ENCODE measurements at regions not wholly inside any gene's neighbourhood (a gene's known extent, or its start where the extent isn't known, plus 50 kb on each side); places are given as distances from the start of the nearest gene placed in this dataset.

DNA sequence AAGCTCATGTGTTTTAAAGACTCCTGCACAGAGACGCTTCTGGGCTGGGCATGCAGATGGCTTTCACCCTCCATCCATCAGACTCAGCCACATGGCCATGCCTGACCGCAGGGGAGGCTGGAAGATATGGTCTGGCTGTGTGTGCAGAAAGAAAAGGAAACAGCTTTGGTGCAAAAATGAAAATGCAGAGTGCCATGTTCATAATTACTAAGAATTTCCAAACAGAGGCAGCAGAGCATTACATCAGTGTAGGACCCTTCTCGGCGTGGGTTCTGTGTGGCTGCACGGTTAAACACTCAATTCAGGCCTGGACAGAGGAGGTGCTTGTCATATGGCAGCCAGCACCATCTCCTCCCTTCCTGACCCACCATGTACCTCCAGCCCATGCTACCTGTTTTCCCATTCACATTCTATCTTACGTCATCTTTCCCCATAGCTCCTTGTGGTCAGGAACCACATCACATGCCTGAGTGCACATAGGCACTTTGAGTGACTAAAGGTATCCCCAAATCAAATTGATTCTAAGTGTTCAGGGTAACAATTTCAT, 200.3 kb upstream of the ID2 start:
- DNase-seq (ENCODE audit: low read depth): no peak

DNA sequence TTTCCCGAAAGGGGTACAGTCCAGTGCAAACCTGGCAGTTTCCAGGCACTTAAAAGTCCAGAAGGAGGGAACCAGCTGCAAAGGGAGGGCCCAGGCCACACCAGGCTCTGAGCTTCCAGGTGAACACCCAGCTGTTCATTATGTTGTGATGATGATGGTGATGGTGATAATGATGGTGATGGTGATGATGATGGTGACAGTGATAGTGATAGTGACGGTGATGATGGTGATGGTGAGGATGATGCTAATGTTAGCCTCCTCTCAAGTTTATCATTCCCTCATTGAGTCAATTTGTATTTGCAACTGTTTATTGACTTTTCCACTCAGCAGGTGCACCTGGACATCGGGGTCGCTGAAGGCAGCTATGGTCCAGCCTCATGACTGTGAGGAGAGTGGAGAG, 199.4 kb upstream of the ID2 start:
- no peak for DNase-seq (ENCODE audit: low read depth)

DNA sequence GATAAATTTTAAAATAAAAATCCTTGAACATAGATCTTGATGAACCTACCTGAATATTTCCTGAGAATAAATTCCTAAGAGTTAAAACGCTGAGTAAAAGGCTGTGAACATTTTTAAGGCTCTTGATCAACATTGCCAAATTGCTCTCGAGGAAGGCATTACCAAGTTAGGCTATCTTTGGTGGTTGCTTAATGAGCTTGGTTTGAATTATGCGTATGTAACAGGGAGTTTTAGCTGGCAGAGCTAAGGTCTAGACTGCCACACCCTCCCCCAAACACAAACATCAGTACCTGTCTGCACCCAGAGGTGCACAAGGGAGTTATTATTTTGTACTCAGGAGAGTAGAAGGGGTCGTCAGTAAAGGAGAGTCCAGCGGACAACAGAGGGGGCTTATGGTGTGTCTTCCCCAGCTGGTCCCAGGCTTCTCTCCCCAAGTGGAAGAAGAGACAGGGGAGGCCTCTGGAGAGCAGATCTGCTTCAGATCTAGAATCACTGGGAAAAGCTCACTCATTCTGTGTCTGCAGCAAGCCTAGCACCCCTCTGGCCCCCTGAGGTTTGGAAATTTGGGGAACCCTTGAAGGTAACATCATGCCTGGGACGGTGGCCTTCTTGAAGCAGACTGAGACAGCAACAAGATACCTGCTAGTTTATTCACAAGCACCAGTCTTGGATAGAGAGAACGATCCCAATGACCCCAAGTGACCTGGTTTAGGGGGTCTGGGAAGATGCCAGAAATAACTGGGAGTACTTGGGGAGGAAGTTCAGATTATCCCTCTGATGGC, 197.2 kb upstream of the ID2 start:
- no peak for DNase-seq (ENCODE audit: low read depth)

DNA sequence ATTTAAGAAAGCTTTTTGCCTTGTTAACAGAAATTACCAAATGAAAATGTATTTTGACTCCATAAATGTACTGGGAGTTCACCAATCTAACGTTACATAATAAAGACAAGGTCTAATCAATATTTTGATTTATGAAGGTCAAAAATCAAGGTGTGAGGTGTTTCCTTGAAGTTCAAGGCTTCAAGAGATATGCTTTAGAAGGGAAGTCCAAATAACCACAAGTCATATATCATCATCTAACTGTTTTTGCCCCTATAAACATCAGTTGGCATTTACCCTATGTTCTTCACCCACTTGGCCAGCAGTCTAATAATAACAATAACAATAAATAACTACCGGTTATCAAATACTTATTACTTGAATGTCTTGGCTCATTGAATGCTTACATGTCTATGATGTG, 196.1 kb upstream of the ID2 start:
- DNase-seq (ENCODE audit: low read depth): no peak

DNA sequence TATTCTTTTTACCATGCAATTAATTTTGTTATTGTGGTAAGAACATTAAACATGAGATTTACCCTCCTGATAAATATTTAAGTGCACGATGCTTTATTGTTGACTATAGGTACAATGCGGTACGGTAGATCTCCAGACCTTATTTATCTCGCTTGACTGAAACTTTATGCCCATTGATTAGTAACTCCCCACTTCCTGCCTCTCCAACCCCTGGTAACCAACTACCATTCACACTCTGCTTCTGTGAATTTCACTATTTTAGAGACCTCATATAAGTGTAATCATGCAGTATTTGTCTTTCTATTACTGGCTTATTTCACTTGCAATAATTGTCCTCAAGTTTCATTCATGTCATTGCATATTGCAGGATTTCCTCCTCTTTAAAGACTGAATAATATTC, 195.7 kb upstream of the ID2 start:
- DNase-seq (ENCODE audit: low read depth): no peak

DNA sequence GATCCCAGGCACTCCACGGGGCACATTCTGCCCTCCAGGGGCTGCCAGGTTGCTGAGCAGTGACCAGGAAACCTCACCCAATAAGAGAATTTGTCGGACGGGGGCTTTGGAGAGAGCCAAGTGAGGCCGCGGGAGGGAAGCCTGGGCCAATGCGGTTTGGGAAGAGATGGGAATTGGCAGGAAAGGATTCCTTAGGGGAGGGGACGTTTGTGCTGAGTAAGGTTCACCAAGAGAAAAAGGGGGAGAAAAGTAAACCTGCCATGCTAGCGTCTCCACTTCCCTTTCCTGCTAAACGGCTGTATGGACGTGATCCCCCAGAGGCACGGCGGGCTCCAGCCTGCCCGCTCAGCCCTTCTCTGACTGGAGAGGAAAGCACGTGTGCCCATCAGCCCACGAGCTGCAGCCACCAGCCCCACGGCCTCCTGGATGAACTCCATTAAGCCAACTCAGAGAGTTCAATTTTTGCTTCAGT, 194.4 kb upstream of the ID2 start:
- DNase-seq (ENCODE audit: low read depth): no peak

DNA sequence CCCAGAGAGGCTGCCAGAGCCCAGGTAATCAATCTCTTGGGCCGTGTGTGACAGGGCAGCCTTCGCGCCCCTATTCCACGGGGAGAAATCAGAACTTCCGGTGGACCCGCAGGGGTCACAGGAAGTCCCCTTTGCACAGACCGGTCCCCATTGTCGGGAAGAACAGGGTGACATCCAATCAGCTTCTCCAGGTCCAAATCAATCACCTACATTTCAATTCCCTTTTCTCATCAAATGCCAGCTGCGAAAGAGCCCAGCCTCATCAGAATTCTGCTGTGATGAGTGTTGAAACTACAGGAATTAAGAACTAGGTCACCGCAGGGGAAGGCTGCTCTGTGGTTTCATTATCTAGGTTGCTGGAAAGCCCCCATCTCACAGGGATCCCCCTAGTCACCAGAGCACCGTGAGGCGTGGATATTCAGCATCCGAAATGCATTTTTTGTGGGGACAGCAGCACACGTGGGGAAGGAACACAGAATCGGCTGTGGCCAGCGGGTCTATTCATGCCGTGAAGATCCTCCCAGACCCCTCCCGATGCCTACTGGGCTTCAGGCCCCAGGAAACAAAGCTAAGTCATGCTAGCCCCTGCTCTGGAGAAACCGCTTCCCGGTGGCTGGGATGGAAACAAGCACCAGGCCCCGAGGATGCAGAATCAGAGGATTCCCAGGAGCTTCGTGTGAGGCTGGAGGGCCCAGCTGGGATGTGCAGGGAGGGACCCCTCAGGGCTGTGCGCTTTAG, 193.7 kb upstream of the ID2 start:
- DNase-seq (ENCODE audit: low read depth): peak; percentile 51

DNA sequence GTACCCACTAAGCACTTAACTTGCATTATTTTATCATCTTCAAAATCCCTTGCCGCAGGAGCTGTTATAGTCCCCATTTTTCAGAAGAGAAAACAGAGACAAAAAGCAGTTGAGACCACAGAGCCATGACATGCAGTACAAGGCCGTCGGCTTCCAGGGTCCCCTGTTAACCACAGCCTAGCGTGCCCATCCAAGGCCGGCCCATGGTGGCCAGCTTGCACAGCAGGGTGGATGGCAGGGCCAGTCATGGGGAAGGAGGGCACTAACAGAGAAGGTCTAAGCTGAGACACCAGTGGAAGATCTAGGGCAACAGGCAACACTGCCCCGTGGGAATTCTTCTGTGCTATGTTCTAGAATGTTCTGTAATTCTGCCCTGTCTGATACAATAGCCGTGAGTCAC, 192.6 kb upstream of the ID2 start:
- no peak for DNase-seq (ENCODE audit: low read depth)

DNA sequence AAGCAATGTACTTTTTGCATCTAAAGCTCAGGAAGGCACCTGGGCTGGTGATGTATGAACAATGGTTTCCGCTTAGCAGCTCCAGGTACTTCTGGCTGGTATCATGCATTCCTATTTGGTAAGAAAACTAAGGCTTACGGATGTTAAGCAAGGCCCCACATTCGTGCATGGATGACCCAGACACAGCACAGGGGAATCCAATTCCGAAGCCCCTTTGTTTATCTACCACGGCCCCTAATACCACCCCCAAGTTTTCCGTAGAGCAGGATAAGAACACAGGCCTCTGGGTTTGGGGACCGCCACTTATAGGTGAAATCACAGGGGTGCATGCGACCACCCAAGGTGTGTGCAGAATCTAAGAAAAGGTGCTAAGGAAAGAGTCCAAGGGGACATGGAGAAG, 192.1 kb upstream of the ID2 start:
- no peak for DNase-seq (ENCODE audit: low read depth)

DNA sequence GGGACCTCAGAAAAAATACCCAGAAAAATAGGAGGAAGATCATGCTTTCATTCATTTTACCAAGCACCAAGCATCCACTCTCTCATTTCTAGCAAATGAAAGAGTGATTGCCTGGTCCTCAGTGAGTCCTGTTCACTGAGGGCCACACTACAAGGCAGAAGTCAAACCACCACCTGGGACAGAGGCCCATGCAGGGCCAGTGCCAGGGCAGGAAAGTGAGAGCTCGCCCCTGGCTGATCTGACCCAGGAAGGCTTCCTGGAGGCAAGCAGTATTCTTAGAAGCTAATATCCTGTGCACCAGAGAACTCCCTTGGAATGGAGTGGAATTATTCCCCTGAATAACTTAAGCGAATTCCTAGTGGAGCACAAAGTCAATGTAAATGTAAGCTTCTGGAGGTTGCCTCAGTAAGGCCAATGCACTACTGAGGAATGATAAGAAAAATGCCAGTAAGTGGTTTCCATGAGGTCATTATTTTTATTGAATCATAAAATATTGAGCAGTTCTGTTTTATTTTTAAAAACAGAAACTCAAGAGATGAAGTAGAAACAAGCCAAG, 191.6 kb upstream of the ID2 start:
- no peak for DNase-seq (ENCODE audit: low read depth)

DNA sequence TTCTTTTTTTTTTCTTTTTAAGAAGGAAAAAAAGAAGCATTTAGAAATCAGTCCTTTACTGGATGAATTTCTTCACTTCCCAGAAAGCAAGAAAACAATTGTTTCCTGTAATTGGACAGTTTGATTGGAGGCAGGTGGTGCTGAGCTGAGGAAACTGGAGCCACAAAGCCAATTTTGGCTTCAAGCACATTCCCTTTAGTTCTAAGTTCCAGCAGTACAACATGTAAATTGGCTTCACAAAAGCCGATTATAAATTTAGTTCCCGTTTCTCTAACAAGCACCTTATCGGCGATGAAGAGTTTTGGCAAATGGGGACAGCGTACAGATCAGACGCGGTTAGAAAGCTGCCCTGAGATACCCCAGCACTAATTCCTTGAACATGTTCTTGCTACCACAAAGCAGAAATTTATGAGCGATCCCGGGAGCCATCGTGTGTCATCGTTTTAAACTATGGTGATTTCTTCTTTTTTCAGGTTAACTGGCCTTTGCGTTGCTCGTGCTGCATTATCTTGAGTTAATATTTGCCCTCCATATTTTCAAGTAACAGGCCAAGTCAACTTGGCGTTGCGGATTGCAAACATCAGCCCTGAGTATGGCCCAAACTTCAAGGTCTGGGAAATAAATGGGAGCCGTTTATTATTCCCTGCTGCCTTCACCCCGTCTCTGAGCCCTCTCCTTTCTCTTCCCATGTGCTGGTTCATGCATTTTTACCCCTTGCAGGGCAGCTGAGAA, 190.4 kb upstream of the ID2 start:
- no peak for DNase-seq (ENCODE audit: low read depth)

DNA sequence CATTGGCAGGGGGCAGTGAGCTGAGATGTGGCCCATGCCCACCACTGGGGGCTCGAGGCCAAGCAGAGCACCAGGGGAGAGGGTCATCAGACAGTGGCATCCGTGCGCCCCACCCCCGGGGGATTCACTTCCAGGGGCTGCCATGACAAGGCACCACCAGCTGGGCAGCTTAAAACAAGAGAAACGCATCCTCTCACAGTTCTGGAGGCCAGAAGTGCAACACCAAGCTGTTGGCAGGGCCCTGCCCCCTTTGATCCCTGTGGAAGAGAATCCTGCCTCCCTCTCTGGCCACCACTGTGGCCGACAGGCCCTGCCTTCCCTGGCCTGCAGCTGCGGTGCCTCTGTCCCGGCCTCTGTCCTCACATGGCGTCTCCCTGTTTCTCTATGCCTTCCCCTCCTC, 187.7 kb upstream of the ID2 start:
- DNase-seq (ENCODE audit: low read depth): no peak

DNA sequence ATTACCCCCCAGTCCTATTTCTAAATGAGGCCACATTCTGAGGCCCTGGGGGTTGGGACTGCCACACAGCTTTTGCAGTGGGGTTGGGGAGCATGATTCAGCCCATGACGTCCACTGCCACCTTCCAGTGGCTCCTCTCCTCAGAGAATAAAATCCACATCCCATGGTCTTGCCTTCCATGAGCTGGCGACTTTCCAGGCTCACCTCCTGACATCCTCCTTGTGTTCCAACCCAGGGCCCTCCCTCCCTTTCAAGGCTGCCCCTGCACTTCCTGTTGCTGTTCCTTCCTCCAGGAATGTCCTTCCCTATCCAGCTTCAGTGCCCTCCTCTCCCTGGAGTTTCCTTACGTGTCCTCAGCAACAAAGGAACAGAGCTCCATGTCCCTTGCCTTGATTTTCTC, 187.3 kb upstream of the ID2 start:
- DNase-seq (ENCODE audit: low read depth): no peak

DNA sequence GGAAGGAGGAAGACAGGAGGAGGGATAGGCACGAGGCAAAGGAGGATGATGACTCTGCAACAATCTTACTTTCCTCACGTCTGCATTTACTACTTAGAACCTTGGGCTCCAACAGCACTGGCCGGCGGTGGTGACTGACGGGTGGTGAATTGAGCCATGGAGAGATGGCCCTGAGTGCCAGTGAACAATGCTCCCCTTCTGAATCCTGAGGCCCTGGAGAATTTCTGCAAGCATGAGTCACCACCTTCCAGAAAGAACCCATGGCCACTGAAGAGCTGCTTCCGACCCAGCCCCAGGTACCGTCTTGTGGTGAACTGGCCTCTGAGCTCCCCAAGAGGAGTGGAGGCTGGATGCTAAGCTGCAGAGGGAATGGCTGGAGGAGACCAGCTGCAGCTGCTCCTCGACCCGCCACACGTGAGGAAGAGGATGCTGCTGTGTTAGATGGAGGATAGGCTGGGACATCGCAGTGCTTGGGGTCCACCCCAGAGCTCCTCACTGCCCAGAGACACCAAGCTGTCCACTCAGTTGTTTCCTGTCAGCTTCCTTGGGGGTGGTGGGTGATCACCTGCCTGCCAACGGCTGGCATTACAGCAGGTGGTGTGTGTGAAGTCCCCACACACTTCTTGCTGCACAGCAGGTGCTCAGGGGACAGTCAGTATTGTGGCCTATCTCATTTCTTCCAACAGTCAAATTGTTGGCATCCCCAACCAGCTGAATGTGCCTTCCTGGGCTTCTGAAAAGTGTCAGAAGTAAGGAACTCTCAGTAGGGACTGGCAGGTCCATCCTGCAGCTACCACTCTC, 186.5 kb upstream of the ID2 start:
- no peak for DNase-seq (ENCODE audit: low read depth)

DNA sequence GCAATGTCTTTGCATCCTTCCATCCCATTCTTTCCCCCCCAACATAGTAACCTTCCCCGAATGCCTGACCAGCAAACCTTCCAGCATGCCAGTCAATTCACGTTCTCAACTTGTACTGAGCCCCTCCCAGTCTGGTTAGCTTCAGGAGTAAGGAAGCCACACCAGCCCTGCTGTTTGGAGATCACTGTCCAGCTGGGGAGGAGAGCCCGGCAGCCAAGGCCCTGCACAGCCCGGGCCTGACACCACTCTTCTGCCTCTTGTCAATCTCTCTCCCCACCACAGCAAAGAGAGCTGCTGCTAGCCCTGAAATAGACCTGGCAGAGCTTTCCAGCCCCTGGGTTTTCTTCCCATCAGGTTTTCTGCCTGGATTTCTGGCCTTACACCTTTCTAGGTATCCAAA, 185.8 kb upstream of the ID2 start:
- DNase-seq (ENCODE audit: low read depth): no peak

DNA sequence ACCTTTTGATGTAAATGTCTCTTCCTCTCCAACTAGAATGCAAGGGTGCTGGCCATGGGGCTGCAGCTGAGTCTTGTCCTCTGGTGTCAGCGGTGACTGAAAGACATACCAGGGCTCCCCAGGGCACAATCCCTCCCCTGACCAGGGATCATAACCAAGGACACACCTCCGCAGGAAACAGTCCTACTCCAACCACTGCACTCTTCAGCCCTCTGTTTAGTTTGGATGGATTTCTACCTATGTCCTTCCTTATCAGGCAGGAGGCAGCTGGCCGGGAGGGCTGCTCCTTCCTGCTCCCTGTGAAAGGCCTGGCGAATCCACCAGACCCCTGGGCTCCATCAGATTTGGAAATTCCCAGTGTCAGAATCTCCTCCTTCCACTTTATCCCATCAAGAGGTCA, 185.2 kb upstream of the ID2 start:
- no peak for DNase-seq (ENCODE audit: low read depth)

DNA sequence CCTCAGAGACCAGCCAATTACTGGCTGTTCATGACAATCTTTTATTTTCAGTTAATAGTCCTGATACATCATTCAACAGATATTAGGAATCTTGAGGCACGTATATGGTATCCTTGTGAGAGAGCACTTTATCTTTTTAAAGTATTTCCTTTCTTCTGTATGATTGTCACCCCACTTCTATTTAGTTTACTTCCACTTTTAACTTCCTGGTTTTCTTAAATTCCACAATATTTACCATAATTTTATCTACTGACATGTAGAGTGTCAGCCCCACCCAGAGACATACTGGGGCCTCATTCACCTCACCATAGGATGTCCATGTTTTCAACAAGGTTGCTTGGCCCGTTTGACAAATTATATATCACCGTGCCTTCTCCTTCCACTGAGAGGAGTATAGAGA, 182.9 kb upstream of the ID2 start:
- no peak for DNase-seq (ENCODE audit: low read depth)

DNA sequence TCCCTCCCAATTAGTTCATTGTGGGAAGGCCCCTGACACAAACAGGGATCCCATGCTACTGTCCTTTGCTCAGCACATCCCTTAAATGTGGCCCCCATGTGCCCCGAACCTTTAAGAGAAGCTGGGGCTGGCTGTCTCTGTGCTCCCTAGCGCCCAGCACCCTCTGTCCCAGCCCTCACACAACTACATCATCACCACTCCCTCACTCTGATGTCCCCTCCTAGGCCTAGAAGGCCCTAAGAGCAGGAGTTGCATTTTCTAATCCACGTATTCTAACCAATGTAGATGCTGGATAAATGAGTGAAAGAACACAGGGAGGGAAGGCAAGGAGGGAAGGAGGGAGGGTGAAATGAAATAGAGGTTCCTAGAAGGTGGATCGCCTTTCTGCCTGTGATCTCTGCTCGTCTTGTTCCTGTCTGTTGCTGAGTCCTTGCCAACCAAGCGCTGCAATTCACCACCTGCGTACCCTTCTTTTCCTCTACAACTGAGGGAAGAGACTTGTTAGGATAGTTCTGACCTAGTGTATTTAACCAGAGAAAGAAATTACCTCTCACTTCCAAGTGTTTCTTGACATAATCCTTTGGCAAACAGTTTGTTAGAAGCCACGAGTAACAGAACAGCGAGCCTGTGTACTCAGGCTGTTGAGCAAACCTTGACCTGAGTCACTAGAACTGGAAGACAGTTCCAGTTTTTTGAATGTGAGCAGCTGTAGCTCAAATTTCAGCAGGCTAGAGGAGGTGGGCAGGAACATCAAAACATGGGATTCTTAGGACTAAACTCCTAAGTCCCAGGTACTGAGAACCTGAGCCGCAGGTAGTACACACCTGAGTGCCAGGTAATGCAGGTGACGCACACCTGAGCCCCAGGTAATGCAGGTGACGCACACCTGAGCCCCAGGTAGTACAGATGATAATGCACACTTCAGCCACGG, 181.5 kb upstream of the ID2 start:
- DNase-seq (ENCODE audit: low read depth): no peak

DNA sequence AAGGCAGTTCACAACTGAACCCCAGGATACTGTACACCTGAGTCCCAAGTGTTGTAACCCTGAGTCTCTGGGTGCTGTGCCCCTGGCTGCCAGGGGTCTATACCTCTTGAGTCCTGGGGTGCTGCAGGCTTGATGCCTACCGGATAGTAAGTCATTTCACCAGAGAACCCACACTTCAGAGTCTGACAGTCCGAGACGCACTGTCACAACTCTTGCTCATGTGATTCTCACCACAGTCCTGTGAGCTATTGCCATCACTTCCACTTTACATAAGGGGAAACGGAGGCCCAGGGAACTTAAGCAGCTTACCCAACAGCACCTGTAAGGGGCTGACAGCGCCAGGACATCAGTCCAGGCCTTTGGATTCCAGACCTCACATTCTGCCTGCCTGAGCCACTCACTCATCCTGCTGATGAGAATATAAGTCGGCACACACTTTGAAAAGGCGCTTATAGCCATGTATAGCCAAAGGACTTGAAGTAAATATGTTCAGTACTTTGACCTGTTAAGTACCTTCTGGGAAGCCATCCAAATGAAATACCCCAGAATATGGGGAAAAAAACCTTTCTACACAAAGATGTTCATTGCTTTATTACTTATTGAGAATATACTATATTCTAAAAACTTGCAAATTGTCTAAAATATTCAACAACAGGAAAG, 180.7 kb upstream of the ID2 start:
- DNase-seq (ENCODE audit: low read depth): no peak

DNA sequence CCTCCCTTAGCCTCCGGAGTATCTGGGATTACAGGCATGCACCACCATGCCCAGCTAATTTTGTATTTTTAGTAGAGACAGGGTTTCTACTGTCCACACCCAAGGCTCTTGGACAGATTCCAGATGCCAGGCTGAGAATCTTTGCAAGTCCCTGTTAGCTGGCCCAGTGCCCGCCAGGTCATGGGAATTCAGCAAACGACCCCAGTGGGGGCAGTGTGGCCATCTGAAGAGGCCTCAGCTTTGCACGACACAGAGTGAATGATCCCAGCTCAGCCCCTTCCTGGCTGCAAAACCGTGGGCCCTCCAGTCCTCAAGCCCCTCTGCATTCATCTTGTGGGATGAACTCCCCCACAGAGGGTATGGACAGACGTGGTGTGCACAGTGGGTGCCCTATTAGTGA, 179.5 kb upstream of the ID2 start:
- no peak for DNase-seq (ENCODE audit: low read depth)

All from stimulated activated CD8-positive, alpha-beta memory T cell treated with anti-CD3 and anti-CD28 coated beads, Interleukin-12 subunit alpha, Interleukin-12 subunit beta, amount 100 ng/mL, for 4 hours (primary cell).